ENCODE measurements at regions not wholly inside any gene's neighbourhood (a gene's known extent, or its start where the extent isn't known, plus 50 kb on each side); places are given as distances from the start of the nearest gene placed in this dataset.

GRCh38 chr6:133184798-133185372, 56.3 kb upstream of the EYA4 start:
- DNase-seq (ENCODE audit: low read depth in 2 of 2), result no peak

GRCh38 chr6:133185731-133186130, 55.4 kb upstream of the EYA4 start:
- no peak for DNase-seq (ENCODE audit: low read depth in 2 of 2)

GRCh38 chr6:133187114-133187513, 54.0 kb upstream of the EYA4 start:
- no peak for DNase-seq (ENCODE audit: low read depth in 2 of 2)

GRCh38 chr6:133187657-133188453, 53.3 kb upstream of the EYA4 start:
- no peak for DNase-seq (ENCODE audit: low read depth in 2 of 2)

- no peak for DNase-seq (ENCODE audit: low read depth in 2 of 2)
Observed at GRCh38 chr6:133190912-133191311, 50.2 kb upstream of the EYA4 start.

- no peak for DNase-seq (ENCODE audit: low read depth in 2 of 2)
Observed at GRCh38 chr6:133191323-133191722, 49.8 kb upstream of the EYA4 start.

Measured in stimulated activated CD8-positive, alpha-beta memory T cell treated with anti-CD3 and anti-CD28 coated beads, Interleukin-2, amount 100 ng/mL, for 1 hour (primary cell).